ACC112 (cell line): ENCODE measurements at regions not wholly inside any gene's neighbourhood (a gene's known extent, or its start where the extent isn't known, plus 50 kb on each side); places are given as distances from the start of the nearest gene placed in this dataset.

Source experiments
- H2AFZ ChIP-seq: fragments of 200-600 bp; sonication (generic); one replicate; pipeline ENCODE4 v1.6.0; 2017; ENCODE audit warnings: antibody characterized with exemption, low read length; ENCODE audit not compliant: unreplicated experiment
- H3K27ac ChIP-seq: fragments of 200-600 bp; sonication (generic); 2 replicates; pipeline ENCODE4 v1.5.1; 2014; ENCODE audit warnings: low read depth, mild to moderate bottlenecking, antibody characterized with exemption, low read length, moderate library complexity
- H3K27me3 ChIP-seq: fragments of 200-600 bp; sonication (generic); 2 replicates; pipeline ENCODE4 v1.6.1; 2014; ENCODE audit warnings: mild to moderate bottlenecking, antibody characterized with exemption, low read length, moderate library complexity, mixed read lengths; ENCODE audit not compliant: insufficient read depth
- H3K36me3 ChIP-seq: fragments of 200-600 bp; sonication (generic); 2 replicates; pipeline ENCODE4 v1.6.1; 2016; ENCODE audit warnings: mild to moderate bottlenecking, antibody characterized with exemption, low read length, moderate library complexity, mixed read lengths; ENCODE audit not compliant: insufficient read depth
- H3K4me1 ChIP-seq: fragments of 200-600 bp; sonication (generic); one replicate; pipeline ENCODE4 v1.6.1; 2016; ENCODE audit warnings: low read length, mixed read lengths; ENCODE audit not compliant: insufficient read depth, unreplicated experiment, control insufficient read depth
- H3K4me3 ChIP-seq: fragments of 200-600 bp; sonication (generic); 2 replicates; pipeline ENCODE4 v1.5.1; 2014; ENCODE audit warnings: mild to moderate bottlenecking, low read depth, low read length
- H3K79me2 ChIP-seq: fragments of 200-600 bp; sonication (generic); one replicate; pipeline ENCODE4 v1.6.0; 2016; ENCODE audit warnings: low read length; ENCODE audit not compliant: control insufficient read depth, unreplicated experiment, insufficient read depth

GRCh38 chr3:176174060-176174459, 1023.2 kb downstream of the TBL1XR1 start:
- Histone ChIP-seq H3K27me3 (no peaks in the 10 kb centered on the region), H3K4me1 (no peaks in the 10 kb centered on the region), H3K27ac (no peak overlapping the region), H3K36me3 (no peaks in the 10 kb centered on the region), H3K4me3 (no peak overlapping the region), H2AFZ (no peak overlapping the region), H3K79me2 (no peaks in the 10 kb centered on the region)

GRCh38 chr3:176172492-176172891, 1024.8 kb downstream of the TBL1XR1 start:
- no peak overlapping the region for H3K27ac ChIP-seq
- no peak overlapping the region for H2AFZ ChIP-seq

DNA sequence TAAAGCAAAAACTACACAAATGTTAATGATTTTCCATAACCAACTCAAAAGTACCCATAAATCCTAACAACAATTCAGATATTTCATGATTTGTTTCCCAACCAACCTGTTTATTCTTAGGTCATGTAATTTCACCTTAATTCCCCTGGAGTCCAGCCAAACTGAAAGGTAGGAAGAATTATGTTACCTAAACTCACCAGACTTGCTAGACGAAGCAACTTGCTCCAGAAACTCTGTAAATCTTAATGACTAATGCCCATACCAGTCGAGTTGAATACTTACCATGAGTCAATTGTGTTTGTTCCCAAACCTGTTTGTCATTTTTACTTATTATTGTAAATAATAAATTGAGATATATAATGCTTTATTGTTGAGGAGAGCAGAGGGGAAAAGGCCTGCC, 1030.0 kb downstream of the TBL1XR1 start:
- no peak overlapping the region for H3K27ac ChIP-seq
- H3K27me3 ChIP-seq: no peaks in the 10 kb centered on the region
- no peak overlapping the region for H2AFZ ChIP-seq
- H3K79me2 ChIP-seq: no peaks in the 10 kb centered on the region
- H3K36me3 ChIP-seq: no peaks in the 10 kb centered on the region
- H3K4me3 ChIP-seq: no peak overlapping the region
- no peaks in the 10 kb centered on the region for H3K4me1 ChIP-seq

More at GRCh38 chr3:176172492-176172891, 1024.8 kb downstream of the TBL1XR1 start:
- Histone ChIP-seq H3K79me2 (no peaks in the 10 kb centered on the region), H3K4me3 (no peak overlapping the region), H3K4me1 (no peaks in the 10 kb centered on the region), H3K36me3 (no peaks in the 10 kb centered on the region), H3K27me3 (no peaks in the 10 kb centered on the region)

DNA sequence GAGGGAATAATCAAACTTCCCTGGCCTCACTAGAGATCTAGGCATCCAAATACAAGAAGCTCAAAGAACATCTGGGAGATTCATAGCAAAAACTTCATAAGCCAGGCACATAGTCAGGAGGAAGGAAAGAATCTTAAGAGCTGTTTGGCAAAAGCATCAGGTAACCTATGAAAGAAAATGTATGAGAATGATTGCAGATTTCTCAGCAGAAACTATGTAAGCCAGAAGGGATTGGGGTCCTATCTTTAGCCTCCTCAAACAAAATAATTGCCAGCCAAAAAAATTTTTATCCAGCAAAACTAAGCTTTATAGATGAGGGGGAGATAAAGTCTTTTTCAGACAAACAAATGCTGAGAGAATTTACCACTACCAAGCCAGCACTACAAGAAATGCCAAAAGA, 1036.3 kb downstream of the TBL1XR1 start:
- Histone ChIP-seq H3K4me3 (no peak overlapping the region), H3K27me3 (no peaks in the 10 kb centered on the region), H3K79me2 (no peaks in the 10 kb centered on the region), H3K4me1 (no peaks in the 10 kb centered on the region), H3K27ac (no peak overlapping the region), H2AFZ (no peak overlapping the region), H3K36me3 (no peaks in the 10 kb centered on the region)

DNA sequence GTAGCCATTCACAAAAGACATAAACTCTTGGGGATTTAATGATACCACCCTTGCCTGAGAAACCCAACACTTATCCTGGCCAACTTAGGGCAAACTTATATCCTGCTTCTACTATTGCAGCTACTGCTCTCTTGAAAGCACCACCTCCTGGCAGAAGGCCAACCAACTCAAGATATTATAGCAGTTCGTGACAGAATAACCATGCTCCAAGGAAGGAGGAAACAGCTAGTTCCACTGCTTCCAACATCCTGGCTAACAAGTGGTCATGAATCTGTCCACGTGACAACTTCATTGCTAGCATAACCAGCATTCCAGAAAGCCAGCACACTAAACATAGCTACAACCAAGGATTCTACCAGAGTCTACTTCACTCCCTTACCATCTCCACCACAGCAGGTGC, 1037.5 kb downstream of the TBL1XR1 start:
- Histone ChIP-seq H3K27ac (no peak overlapping the region), H2AFZ (no peak overlapping the region), H3K4me1 (no peaks in the 10 kb centered on the region), H3K79me2 (no peaks in the 10 kb centered on the region), H3K4me3 (no peak overlapping the region), H3K27me3 (no peaks in the 10 kb centered on the region), H3K36me3 (no peaks in the 10 kb centered on the region)

DNA sequence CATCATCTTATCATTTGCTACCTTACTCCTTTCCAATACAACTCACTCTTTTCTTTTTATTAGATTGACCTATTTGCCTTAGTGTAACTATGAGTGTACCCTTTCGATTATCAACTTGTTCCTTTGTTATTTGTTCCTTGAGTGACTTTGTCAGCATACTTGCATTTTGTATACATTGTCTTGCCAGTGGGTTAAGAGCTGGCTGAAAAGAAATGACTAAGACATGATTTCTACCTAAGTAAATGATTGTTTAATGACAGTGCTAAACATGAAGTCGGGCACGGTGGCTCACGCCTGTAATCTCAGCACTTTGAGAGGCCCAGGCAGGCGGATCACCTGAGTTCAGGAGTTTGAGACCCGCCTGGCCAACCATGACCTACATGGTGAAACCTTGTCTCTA, 1042.3 kb downstream of the TBL1XR1 start:
- H3K36me3 ChIP-seq: no peaks in the 10 kb centered on the region
- H2AFZ ChIP-seq: no peak overlapping the region
- no peak overlapping the region for H3K4me3 ChIP-seq
- no peak overlapping the region for H3K27ac ChIP-seq
- no peaks in the 10 kb centered on the region for H3K4me1 ChIP-seq
- H3K27me3 ChIP-seq: no peaks in the 10 kb centered on the region
- no peaks in the 10 kb centered on the region for H3K79me2 ChIP-seq

GRCh38 chr3:176149567-176149966, 1047.7 kb downstream of the TBL1XR1 start:
- Histone ChIP-seq H3K36me3 (no peaks in the 10 kb centered on the region), H3K27me3 (no peaks in the 10 kb centered on the region), H3K79me2 (no peaks in the 10 kb centered on the region), H3K4me1 (no peaks in the 10 kb centered on the region), H2AFZ (no peak overlapping the region), H3K4me3 (no peak overlapping the region; the same call in 1 of the 2 replicates), H3K27ac (no peak overlapping the region)

DNA sequence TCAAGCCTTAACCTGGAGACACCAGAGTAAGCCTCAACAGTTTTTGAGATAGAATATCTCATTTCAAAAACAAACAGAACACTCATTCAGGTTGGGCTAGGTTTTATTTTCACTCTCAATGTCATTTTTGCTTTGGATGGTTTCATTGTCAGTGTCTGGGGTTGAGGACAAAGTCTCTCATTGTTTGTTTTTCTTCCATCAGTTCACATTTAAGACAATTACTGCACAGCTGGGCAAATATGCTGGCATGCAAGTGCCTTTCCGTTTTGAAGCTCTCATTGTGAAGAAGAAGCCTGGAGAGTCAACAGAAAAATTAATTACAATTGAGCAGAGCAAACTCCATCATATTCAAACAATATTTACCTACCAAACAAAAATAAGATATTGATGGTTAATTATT, 1050.0 kb downstream of the TBL1XR1 start:
- Histone ChIP-seq H3K4me1 (no peaks in the 10 kb centered on the region), H2AFZ (no peak overlapping the region), H3K27ac (no peak overlapping the region), H3K4me3 (no peak overlapping the region), H3K79me2 (no peaks in the 10 kb centered on the region), H3K36me3 (no peaks in the 10 kb centered on the region), H3K27me3 (no peaks in the 10 kb centered on the region)

- Histone ChIP-seq H3K36me3 (no peaks in the 10 kb centered on the region), H2AFZ (peak overlapping the region; percentile 71), H3K27me3 (no peaks in the 10 kb centered on the region), H3K79me2 (no peaks in the 10 kb centered on the region), H3K4me3 (peak overlapping the region; percentile 21), H3K4me1 (no peaks in the 10 kb centered on the region), H3K27ac (no peak overlapping the region)
These were observed 1055.4 kb downstream of the TBL1XR1 start for GRCh38 chr3:176141837-176142236.

GRCh38 chr3:176120507-176120906, 1076.8 kb downstream of the TBL1XR1 start:
- Histone ChIP-seq H3K79me2 (no peaks in the 10 kb centered on the region), H3K4me1 (no peaks in the 10 kb centered on the region), H3K36me3 (no peaks in the 10 kb centered on the region), H2AFZ (no peak overlapping the region), H3K4me3 (no peak overlapping the region), H3K27me3 (no peaks in the 10 kb centered on the region), H3K27ac (no peak overlapping the region)

DNA sequence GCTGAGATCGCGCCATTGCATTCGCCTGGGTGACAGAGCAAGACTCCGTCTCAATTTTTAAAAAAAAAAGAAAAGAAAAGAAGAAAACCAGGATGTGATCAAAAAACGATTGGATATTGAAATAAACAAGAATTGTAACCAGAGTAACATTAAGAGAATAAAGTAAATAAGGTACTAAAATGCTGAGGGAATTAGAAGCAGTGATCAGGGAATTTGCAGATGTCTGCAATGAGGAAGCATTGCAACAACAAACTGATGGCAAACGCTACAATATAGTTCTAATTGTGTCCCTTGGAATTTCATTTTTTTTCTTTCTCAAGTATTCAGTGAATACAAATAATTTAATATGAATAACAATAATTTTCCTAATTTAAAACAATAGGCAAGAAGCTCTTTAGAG, 1077.5 kb downstream of the TBL1XR1 start:
- no peak overlapping the region for H3K4me3 ChIP-seq
- H3K27ac ChIP-seq: no peak overlapping the region
- no peaks in the 10 kb centered on the region for H3K4me1 ChIP-seq
- H3K27me3 ChIP-seq: no peaks in the 10 kb centered on the region
- H2AFZ ChIP-seq: no peak overlapping the region
- no peaks in the 10 kb centered on the region for H3K79me2 ChIP-seq
- no peaks in the 10 kb centered on the region for H3K36me3 ChIP-seq
